GM23338 (cell line): ENCODE measurements at regions not wholly inside any gene's neighbourhood (a gene's known extent, or its start where the extent isn't known, plus 50 kb on each side); places are given as distances from the start of the nearest gene placed in this dataset.

ENCODE experiments used
- ATAC-seq: fragments of 200-7000 bp; cut with Tn5 transposase; 3 replicates; pipeline ENCODE4 v1.9.1; 2020
- DNase-seq: peaks from one replicate; pipeline ENCODE4 v3.0.0-alpha.2; 2015; ENCODE audit warnings: low spot score
- H2AFZ ChIP-seq: fragments of 200-600 bp; sonication (generic); 2 replicates; pipeline ENCODE4 v1.8.0; 2016; ENCODE audit warnings: antibody characterized with exemption, mild to moderate bottlenecking, moderate library complexity
- H3F3A ChIP-seq: fragments of 200-600 bp; sonication (generic); replicated peaks from 2 replicates; pipeline ENCODE4 v1.8.0; 2017; ENCODE audit warnings: antibody characterized with exemption, mixed run types, low read depth
- H3K27ac ChIP-seq: fragments of 200-600 bp; sonication (generic); 2 replicates; pipeline ENCODE4 v1.6.1; 2016; ENCODE audit warnings: low read depth
- H3K27me3 ChIP-seq: fragments of 200-600 bp; sonication (generic); 2 replicates; pipeline ENCODE4 v1.8.0; 2016; ENCODE audit warnings: mild to moderate bottlenecking, mixed run types, moderate library complexity; ENCODE audit not compliant: insufficient read depth
- H3K36me3 ChIP-seq: fragments of 200-600 bp; sonication (generic); 2 replicates; pipeline ENCODE4 v1.8.0; 2016; ENCODE audit warnings: mild to moderate bottlenecking; ENCODE audit not compliant: insufficient read depth
- H3K4me1 ChIP-seq: fragments of 200-600 bp; sonication (generic); 2 replicates; pipeline ENCODE4 v1.8.0; 2016; ENCODE audit warnings: mild to moderate bottlenecking, moderate library complexity; ENCODE audit not compliant: insufficient read depth
- H3K4me2 ChIP-seq: fragments of 200-600 bp; sonication (generic); 2 replicates; pipeline ENCODE4 v1.7.1; 2017; ENCODE audit warnings: mixed run types
- H3K4me3 ChIP-seq: fragments of 200-600 bp; sonication (generic); 2 replicates; pipeline ENCODE4 v1.6.1; 2016; ENCODE audit warnings: mixed run types
- H3K79me2 ChIP-seq: fragments of 200-600 bp; sonication (generic); replicated peaks from 2 replicates; pipeline ENCODE4 v1.8.0; 2017; ENCODE audit warnings: mild to moderate bottlenecking; ENCODE audit not compliant: insufficient read depth
- H3K9me2 ChIP-seq: fragments of 200-600 bp; sonication (generic); 2 replicates; pipeline ENCODE4 v1.8.0; 2017; ENCODE audit not compliant: insufficient read depth
- H4K20me1 ChIP-seq: fragments of 200-600 bp; sonication (generic); replicated peaks from 2 replicates; pipeline ENCODE4 v1.8.0; 2017; ENCODE audit warnings: mild to moderate bottlenecking; ENCODE audit not compliant: insufficient read depth
- H3K27ac Mint-ChIP-seq: 2 replicates; pipeline ENCODE4 v1.8.0; 2020; ENCODE audit warnings: inconsistent platforms, mild to moderate bottlenecking, moderate library complexity, mixed read lengths
- H3K27me3 Mint-ChIP-seq: 3 replicates; pipeline ENCODE4 v1.8.0; 2022; ENCODE audit warnings: low read depth, mild to moderate bottlenecking, moderate library complexity, mixed read lengths, inconsistent platforms; ENCODE audit not compliant: insufficient read depth, poor library complexity
- H3K36me3 Mint-ChIP-seq: 3 replicates; pipeline ENCODE4 v1.8.0; 2021; ENCODE audit warnings: low read depth, mild to moderate bottlenecking, inconsistent platforms, moderate library complexity, mixed read lengths
- H3K4me1 Mint-ChIP-seq: 3 replicates; pipeline ENCODE4 v1.8.0; 2020; ENCODE audit warnings: mild to moderate bottlenecking, inconsistent platforms, mixed read lengths
- H3K4me3 Mint-ChIP-seq: 3 replicates; pipeline ENCODE4 v1.8.0; 2021; ENCODE audit warnings: moderate library complexity, mild to moderate bottlenecking, inconsistent platforms, mixed read lengths
- H3K9me3 Mint-ChIP-seq: 3 replicates; pipeline ENCODE4 v1.8.0; 2020; ENCODE audit warnings: moderate library complexity, mild to moderate bottlenecking, inconsistent platforms, mixed read lengths
- CREB1 ChIP-seq: fragments of 250-450 bp; sonication (Bioruptor Pico); IDR thresholded peaks from 2 replicates; pipeline ENCODE4 v1.5.0; 2020; ENCODE audit warnings: low read depth, mild to moderate bottlenecking, moderate library complexity
- CTCF ChIP-seq, 2 experiments: fragments of 200-600 bp in 1 of 2; sonication (generic) in 1 of 2; conservative IDR thresholded peaks; 2 replicates each; pipeline versions ENCODE4 v1.5.1 to v1.6.1; 2016 to 2017; ENCODE audit warnings: antibody characterized with exemption in 2 of 2, low read depth in 2 of 2, mild to moderate bottlenecking in 2 of 2, moderate library complexity in 1 of 2
- ETS1 ChIP-seq: IDR thresholded peaks from 2 replicates; pipeline ENCODE4 v1.6.1; 2016; ENCODE audit warnings: antibody characterized with exemption
- EZH2 ChIP-seq: fragments of 200-600 bp; sonication (generic); IDR thresholded peaks from one replicate; pipeline ENCODE4 v1.8.0; 2017; ENCODE audit warnings: antibody characterized with exemption, mild to moderate bottlenecking, low read depth; ENCODE audit not compliant: unreplicated experiment
- EZH2phosphoT487 ChIP-seq: fragments of 200-600 bp; sonication (generic); IDR thresholded peaks from one replicate; pipeline ENCODE4 v1.8.1; 2018; ENCODE audit warnings: antibody characterized with exemption; ENCODE audit not compliant: unreplicated experiment
- JUNB ChIP-seq: IDR thresholded peaks from one replicate; pipeline ENCODE4 v1.6.1; 2016; ENCODE audit warnings: antibody characterized with exemption; ENCODE audit not compliant: unreplicated experiment
- NANOG ChIP-seq: IDR thresholded peaks from 2 replicates; pipeline ENCODE4 v1.6.1; 2016; ENCODE audit warnings: antibody characterized with exemption, borderline replicate concordance
- POLR2AphosphoS5 ChIP-seq: IDR thresholded peaks from 2 replicates; pipeline ENCODE4 v1.6.1; 2016; ENCODE audit warnings: antibody characterized with exemption, low read depth
- REST ChIP-seq: IDR thresholded peaks from one replicate; pipeline ENCODE4 v1.6.1; 2018; ENCODE audit warnings: antibody characterized with exemption; ENCODE audit not compliant: unreplicated experiment
- STAT1 ChIP-seq: IDR thresholded peaks from one replicate; pipeline ENCODE4 v1.6.1; 2016; ENCODE audit warnings: antibody characterized with exemption; ENCODE audit not compliant: unreplicated experiment
- ZNF114 ChIP-seq: fragments of 250-450 bp; sonication (Bioruptor Pico); IDR thresholded peaks from 2 replicates; pipeline ENCODE4 v1.5.0; 2020; ENCODE audit warnings: mild to moderate bottlenecking, moderate library complexity
- ZNF331 ChIP-seq: fragments of 250-450 bp; sonication (Bioruptor Pico); IDR thresholded peaks from 2 replicates; pipeline ENCODE4 v1.5.0; 2020; ENCODE audit warnings: low read depth, mild to moderate bottlenecking, moderate library complexity
- ZNF462 ChIP-seq: fragments of 250-450 bp; sonication (Bioruptor Pico); IDR thresholded peaks from 2 replicates; pipeline ENCODE4 v1.5.0; 2020; ENCODE audit warnings: mild to moderate bottlenecking, moderate library complexity

GRCh38 chr21:31394309-31394708, 50.2 kb upstream of the TIAM1 start:
- Histone ChIP-seq H4K20me1 (no peaks in the 10 kb centered on the region; the same call in none of the 2 replicates), H3K4me3 (no peak overlapping the region), H2AFZ (no peak overlapping the region), H3K36me3 (no peaks in the 10 kb centered on the region), H3K4me2 (no peak overlapping the region), H3K79me2 (no peaks in the 10 kb centered on the region), H3K9me2 (no peaks in the 10 kb centered on the region), H3F3A (no peaks in the 10 kb centered on the region), H3K27me3 (no peaks in the 10 kb centered on the region), H3K27ac (no peak overlapping the region), H3K4me1 (peaks cover 15% of the 10 kb centered on the region; the same call in 1 of the 2 replicates)
- no peak for DNase-seq
- H3K4me1 Mint-ChIP-seq: peaks cover 15% of the 10 kb centered on the region
- TF ChIP-seq ZNF331 (CRISPR knock-in tag): no peak
- TF ChIP-seq NANOG: no peak
- TF ChIP-seq CTCF (conservative IDR thresholded peaks at IDR 0.05; ENCODE audit: low read depth in 2 of 2): no peak
- no peak for TF ChIP-seq EZH2phosphoT487
- no peak for TF ChIP-seq POLR2AphosphoS5
- TF ChIP-seq STAT1: no peak
- no peak for TF ChIP-seq JUNB
- no peak for TF ChIP-seq EZH2
- TF ChIP-seq ZNF114 (CRISPR knock-in tag): no peak
- no peak for TF ChIP-seq ETS1
- TF ChIP-seq ZNF462 (CRISPR knock-in tag): no peak
- no peak for TF ChIP-seq REST
- no peak for TF ChIP-seq CREB1
- H3K9me3 Mint-ChIP-seq: no peaks in the 10 kb centered on the region
- H3K27ac Mint-ChIP-seq: 0 out of 2 replicates have a peak overlapping the region, but pooled peaks have one; percentile 1
- H3K36me3 Mint-ChIP-seq: no peaks in the 10 kb centered on the region
- peaks cover 6% of the 10 kb centered on the region for H3K27me3 Mint-ChIP-seq
- H3K4me3 Mint-ChIP-seq: no peak overlapping the region
- ATAC-seq: no peak
